HFF-Myc (cell line): ENCODE measurements at regions not wholly inside any gene's neighbourhood (a gene's known extent, or its start where the extent isn't known, plus 50 kb on each side); places are given as distances from the start of the nearest gene placed in this dataset.

ENCODE experiments used
- DNase-seq: peaks from one replicate; pipeline ENCODE4 v3.0.0-alpha.2; 2011; ENCODE audit warnings: low read depth; ENCODE audit errors: extremely low read depth
- H3K4me3 ChIP-seq: replicated peaks from 2 replicates; pipeline ENCODE4 v1.5.1; 2011; ENCODE audit warnings: low read depth, mild to moderate bottlenecking, control low read depth, low read length
- CTCF ChIP-seq: IDR thresholded peaks from 2 replicates; pipeline ENCODE4 v1.5.1; 2012; ENCODE audit warnings: mild to moderate bottlenecking, low read depth, low read length, control low read depth; ENCODE audit errors: missing control alignments

GRCh38 chr13:64640002-64640401 lies 2590.1 kb downstream of the PCDH9 start:
- no peak for TF ChIP-seq CTCF
- H3K4me3 ChIP-seq: no peak overlapping the region
- DNase-seq: no peak

GRCh38 chr13:64639206-64639605 lies 2590.9 kb downstream of the PCDH9 start:
- TF ChIP-seq CTCF: no peak
- H3K4me3 ChIP-seq: no peak overlapping the region
- DNase-seq: no peak

- TF ChIP-seq CTCF: no peak
- DNase-seq: no peak
- no peak overlapping the region for H3K4me3 ChIP-seq
These were observed 2596.2 kb downstream of the PCDH9 start for GRCh38 chr13:64633948-64634347.

GRCh38 chr13:64627654-64628053 lies 2602.5 kb downstream of the PCDH9 start:
- no peak for DNase-seq
- TF ChIP-seq CTCF: no peak
- H3K4me3 ChIP-seq: no peak overlapping the region

- DNase-seq: no peak
- no peak overlapping the region for H3K4me3 ChIP-seq
- no peak for TF ChIP-seq CTCF
These were observed 2604.0 kb downstream of the PCDH9 start for GRCh38 chr13:64626105-64626504.

- no peak for TF ChIP-seq CTCF
- H3K4me3 ChIP-seq: no peak overlapping the region
These were observed 2612.9 kb downstream of the PCDH9 start for GRCh38 chr13:64617231-64617630.

GRCh38 chr13:64591971-64592370 lies 2638.2 kb downstream of the PCDH9 start:
- no peak for DNase-seq
- TF ChIP-seq CTCF: no peak
- no peak overlapping the region for H3K4me3 ChIP-seq

More at GRCh38 chr13:64617231-64617630, 2612.9 kb downstream of the PCDH9 start:
- no peak for DNase-seq
